ENCODE measurements at regions not wholly inside any gene's neighbourhood (a gene's known extent, or its start where the extent isn't known, plus 50 kb on each side); places are given as distances from the start of the nearest gene placed in this dataset.

DNA sequence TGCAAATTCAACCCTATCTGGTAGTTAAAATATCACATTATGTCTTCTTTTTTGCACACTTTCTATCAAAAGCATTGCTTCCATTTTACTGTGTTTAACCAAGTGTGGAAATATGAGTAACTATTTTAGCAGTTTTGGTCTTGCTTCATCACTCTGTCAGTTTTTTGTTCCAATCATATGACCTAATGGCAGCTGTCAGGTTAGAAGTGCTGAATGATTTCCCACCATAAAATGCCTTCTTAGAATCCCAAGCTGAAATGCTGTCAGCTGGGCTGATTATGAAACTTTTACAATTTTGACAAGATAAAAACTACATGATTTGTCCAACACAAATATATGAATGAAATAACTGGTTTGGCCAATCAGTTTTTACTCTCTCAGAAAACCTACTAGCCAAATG is 1654.6 kb upstream of the RAG2 start:
- no peak for DNase-seq

DNA sequence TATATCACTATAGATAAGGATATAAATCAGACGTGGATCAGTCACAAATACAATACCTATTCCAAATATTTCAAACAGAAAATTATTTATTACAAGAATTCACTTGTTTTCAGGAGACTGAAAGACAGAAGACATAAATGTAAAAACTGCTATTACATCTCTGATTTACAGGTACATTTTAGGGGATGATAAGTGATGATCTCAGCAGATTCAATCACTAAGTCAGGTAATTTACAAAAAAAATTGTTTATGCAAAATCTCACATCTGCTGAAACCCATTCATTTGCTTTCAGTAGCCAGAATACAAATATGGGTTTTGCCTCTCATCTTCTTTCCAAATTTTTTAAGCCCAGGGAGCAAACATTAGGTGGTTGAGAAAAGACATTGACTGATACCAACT is 1648.4 kb upstream of the RAG2 start:
- no peak for DNase-seq

DNA sequence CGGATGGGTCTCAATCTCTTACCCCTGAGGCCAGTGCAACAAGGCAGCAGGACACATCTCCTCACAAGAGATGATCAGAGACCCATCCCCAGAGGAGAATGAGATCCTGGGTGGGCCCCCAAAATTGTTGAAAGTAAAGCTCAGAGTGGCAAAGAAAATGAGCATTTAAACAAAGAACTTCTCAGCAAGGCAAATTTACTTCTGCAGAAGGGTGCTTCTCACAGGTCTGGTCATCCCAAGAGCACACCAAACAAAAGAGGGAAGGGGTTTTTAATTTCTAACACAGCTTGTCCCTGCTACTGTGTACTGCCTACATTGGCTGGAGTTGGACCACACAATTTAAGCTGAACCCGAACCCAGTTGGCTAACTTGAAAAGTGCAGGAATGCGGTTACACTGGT is 1628.6 kb upstream of the RAG2 start:
- no peak for DNase-seq

DNA sequence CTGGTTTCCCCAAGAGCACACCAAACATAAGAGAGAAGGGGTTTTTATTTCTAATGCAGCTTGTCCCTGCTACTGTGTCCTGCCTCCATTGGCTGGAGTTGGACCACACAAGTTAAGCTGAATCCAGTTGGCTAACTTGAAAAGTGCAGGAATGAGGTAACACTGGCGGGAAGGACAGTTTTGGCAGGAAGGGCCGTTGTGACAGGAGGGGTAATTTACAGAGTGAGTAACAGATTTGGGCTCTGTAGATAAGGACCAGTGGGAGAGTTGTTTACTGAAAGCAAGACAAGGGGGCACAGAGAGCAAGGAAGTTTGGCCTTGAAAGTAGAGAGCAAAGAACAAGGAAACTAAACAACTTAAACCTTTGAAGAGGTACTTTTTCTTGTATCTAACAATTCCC is 1623.3 kb upstream of the RAG2 start:
- DNase-seq: no peak

DNA sequence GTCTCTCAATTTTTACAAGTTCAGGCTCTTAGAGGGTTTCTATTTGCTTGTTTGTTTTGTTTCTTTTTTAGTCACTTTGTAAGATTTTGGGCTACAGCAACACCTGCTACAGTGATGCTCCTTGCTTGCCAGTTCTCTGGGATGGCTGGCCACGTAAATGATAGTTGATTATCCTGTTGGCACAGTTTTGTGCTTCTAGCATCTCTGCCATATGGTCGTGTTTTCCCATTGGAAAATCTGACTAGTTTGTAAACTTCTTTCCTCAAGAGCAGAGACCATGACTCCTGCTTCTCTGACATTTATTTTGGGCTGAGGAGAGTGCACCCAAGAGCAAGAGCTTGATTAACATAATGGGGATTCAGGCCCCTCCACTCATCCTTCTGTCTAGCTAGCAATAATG is 1621.6 kb upstream of the RAG2 start:
- no peak for DNase-seq

DNA sequence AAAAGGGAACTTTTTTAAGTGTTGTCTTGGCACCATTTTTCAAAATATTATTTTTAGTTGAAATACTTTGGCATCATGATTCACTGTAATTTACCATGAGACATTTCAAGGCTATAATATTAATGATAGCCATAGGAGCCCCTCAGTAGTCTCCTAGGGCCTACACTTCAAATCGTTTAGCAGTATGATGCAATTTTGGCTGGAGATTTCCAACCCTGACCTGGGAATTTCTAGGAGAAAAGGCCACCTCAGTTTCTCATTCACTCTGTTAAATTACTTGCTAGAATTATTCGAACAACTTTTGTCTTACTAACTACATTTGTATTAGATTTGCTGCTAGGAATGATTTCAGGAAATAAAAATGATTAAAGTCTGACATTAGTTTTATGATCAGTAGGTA is 1610.9 kb upstream of the RAG2 start:
- DNase-seq: no peak

DNA sequence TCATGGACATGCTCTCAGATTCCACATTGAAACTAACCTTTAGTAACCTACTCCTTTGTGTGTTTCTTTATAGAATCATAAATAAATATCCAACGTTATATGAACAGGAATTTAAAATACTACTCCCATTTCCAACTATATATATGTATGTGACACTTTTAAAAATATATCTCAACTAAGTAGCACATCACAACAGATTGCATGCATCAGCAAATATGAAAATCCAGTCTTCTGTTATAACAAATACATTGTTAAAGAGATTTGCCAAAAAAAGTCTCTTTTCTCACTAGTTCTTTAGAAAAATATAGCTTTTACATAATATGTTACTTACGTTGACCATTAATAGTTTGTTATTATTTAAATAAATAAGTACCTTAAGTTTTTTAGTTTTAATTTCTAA is 1608.6 kb upstream of the RAG2 start:
- no peak for DNase-seq

DNA sequence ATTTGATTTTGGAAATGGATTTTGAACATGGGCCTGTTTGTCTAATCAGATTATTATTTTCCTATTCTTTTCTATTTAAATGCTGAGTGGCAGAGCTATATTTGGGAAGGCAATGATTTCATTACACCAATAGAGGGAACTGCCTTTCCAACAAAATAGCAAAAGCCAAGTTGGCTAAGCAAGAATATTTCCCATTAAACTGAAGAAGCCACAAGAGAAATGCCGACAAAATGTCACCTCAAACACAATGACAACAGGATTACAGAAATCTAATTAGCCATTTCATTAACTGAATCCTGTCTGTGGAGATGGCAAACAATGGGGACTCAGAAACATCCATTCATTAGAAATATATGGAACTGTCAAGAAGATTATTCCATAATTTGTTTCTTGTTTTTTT is 1593.1 kb upstream of the RAG2 start:
- no peak for DNase-seq

DNA sequence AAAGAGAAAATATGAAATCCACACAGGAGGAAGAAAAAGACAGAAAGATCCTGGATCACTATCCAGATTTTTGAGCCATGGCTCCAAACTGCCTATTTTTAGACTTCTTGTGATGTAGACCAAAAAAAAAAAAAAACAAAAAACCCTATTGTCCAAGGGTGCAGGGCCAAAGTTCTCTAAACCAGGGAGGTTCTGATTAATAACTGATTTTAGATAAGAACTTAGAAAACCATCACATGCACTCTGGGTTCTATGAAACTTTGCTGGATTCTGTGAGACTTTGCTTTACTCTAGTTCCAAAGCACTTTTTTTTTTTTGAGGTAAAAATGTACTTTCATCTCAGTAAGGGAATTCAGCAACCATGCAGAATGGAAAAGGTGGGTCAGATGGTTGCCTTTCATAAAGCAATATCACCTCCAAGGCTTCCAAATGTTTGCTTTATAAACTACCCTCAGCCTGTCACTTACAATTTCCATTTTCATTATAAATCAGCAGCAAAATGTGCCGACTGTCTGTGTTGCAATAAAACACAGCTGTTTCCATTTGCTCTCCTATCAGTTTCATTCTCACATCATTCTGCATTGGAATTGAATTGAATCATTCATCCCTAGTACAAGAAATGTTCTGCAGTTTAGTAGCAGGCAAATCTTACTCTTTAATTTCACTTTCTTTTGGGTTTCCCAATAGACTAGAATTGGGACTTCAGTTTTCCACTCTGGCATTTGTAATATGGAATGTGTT is 1584.3 kb upstream of the RAG2 start:
- DNase-seq: no peak

DNA sequence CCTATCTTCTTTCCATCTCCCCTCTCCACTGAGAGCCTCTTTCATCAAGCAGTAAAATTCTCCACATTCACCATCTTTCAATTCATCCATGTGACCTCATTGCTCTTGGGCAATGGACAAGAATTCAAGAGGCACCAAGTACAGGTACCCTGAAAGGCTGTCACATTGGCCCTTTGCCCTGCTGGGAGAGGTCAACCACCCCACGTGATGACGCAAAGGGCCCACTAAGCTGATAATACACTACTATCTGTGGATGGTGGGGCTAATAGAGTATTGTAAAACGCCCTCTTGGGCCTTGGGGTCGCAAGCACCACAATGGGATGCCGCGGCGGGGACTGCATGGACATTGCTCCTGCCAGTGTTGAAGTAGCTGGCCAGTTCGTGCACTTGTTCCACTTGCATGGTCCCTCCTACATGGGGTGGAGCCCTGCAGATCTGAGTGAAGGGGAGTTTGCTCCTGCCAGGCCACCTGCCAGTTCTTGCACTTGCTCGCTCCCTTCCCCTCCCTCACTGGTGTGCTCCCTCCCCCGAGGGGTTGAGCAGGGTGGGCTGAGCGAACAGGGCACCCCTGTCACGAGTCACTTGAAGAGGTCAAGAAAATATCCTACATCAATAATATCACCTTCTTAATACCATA is 1578.8 kb upstream of the RAG2 start:
- DNase-seq: no peak

DNA sequence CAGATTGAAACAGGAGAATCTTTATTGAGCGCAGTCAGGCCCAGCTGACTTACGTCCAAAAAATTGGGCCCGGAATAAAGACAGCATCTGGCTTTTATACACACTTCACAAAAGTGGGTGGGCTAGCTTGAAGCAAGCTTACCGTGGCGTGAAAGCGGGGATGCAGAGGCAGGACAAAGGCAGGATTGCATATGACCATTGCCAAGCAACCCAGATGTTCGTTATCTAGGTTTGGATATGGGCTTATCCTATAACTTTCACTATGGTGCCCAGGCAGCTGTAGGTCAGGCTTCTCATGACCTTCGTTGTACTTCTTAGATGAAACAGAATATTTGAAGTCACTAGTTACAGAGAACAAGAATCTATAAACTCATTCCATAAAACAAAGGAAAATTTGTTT is 1575.6 kb upstream of the RAG2 start:
- no peak for DNase-seq

DNA sequence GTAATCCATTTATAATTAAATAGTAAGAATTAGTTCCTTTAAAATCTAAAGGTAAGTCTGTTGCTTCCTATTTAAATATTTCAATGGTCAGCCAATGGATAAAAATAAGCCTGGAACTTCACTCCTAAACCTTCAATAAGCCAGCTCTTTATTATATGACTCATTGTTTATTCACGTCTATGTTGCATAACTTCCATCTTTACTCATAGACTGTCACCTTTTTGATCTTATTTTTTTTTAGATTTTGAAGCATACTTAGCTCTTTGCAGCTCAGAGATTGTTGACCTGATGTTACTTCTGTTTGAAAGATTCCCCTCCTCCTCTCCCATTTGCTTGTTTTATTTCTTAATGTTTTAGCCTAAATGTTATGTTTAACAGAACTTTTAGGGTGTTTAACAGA is 1571.2 kb upstream of the RAG2 start:
- DNase-seq: no peak

DNA sequence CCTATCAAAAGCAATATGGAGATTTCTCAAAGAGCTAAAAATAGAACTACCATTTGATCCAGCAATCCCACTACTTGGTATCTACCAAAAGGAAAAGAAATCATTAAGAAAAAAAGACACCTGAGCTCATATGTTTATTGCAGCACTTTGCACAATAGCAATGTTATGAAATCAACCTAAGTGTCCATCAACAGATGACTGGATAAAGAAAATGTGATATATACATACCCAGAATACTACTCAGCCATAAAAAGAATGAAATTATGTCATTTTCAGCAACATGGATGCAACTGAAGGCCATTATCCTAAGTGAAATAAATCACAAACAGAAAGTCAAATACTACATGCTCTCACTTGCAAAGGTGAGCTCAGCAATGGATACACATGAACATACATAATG is 1565.5 kb upstream of the RAG2 start:
- DNase-seq: no peak

DNA sequence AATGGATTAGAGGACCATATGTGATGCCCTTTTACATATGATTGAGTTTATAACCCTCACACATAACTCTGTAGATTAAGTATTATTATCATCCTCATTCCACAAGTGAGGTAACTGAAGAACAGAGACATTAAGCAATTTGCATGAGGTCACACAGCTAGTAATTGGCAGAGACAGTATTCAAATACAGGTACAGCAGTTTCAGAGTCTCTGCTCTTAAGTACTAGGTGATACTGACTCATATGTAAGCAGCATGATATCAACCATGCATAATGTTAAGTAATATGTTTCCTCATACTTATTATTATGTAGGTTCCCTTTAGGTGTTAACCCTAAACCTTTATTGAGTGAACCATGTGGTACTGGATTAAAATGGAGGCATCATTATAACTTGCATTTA is 1562.4 kb upstream of the RAG2 start:
- DNase-seq: no peak

DNA sequence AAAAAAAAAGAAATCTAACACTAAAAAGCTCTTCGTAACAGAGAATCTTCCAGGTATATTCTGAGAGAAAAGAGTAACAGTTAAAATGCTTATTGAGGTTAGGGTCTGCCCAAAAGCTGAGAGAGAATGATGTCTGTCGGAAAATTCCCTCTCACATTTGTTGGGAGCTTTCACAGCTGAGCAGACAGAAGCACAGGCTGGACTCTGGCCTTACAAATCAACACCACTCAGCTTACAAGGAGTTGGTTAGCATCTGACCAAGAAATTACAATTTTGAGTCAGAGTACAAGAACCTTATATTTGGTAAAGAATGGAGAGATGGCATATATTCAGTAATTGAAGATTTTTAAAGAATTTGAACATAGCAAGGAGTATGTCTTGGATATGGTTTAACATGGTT is 1561.0 kb upstream of the RAG2 start:
- DNase-seq: no peak

DNA sequence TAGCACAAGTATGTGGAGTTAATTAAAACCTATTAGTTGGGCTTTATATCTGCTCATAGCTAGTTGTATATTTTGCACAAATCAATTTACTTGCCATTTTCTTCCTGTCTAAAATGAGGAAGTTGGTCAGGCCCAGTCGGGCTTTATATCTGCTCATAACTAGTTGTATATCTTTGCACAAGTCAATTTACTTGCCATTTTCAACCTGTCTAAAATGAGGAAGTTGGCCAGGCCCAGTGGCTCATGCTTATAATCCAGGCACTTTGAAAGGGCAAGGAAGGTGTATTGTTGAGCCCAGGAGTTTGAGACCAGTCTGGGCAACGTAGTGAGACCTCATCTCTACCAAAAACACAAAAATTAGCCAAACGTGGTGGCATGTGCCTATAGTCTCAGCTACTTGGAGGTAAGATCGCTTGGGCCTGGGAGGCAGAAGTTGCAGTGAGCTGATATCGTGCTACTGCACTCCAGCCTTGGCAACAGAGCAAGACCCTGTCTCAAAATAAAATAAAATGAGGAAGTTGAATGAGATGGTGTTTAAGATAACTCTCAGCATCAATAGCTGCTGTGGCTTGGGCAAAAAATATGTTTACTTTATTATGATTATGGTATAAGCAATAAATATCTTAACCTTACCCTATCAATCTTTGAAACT is 1558.6 kb upstream of the RAG2 start:
- no peak for DNase-seq

DNA sequence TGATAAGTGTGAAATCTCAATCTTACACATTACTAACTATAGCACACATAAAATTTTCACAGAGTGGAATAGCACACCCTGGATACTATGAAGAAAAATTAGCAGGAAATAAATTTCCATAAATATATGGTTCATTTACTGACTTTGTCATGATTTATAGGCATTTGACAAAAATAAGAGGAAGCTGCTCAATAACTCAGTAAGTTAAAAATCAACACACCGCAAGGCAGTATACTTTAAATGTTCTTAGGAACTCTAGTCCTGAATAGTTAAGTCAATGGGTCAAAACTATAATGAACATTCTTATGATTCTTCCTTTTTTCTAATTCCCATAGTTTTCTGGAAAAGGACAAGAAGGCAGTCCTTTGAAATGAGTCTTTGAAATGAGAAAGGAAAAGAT is 1557.8 kb upstream of the RAG2 start:
- DNase-seq: no peak

DNA sequence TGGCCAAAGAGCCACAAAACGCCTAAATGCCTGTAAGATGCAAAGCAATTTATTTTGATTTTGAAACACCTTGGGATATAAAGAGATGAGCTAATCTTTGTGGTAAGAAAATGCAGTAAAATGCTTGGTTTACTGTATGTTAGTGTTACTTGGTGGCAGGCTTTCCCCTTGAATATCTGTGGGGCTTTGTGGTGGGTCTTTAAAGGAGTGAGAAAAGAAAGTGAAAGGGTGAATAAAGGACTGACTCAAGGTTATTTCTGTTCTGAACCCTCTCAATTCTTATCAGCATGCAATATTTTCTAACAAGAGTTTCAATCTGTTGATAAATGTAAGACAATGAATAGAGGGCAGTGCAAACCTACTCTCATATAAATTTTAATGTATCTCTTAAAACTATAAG is 1555.9 kb upstream of the RAG2 start:
- DNase-seq: no peak

DNA sequence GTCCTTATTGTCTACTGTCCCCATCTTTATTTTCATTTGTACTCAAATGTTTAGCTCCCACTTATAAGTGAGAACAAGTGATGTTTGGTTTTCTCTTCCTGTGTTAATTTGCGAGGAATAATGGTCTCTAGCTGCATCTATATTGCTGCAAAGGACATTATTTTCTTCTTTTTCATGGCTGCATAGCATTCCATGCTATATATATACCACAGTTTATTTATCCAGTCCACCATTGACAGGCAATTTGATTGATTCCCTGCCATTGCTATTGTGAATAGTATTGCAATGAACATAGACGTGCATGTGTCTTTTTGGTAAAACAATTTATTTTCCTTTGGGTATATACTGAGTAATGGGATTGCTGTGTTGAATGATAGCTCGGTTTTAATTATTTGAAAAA is 1545.8 kb upstream of the RAG2 start:
- DNase-seq: no peak

DNA sequence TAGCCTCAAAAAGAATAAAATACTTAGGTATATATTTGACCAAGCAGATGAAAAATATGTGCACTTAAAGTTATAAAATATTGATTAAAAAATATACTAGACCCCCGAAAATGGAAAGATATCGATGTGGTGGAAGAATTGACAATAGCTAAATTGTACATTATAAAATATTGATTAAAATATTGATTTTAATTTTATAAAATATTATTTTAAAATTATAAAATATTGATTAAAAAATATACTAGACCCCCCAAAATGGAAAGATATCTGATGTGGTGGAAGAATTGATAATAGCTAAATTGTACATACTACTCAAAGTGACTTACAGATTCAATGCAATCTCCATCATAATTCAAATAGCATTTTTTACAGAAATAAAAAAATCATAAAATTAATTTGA is 1540.9 kb upstream of the RAG2 start:
- no peak for DNase-seq

DNA sequence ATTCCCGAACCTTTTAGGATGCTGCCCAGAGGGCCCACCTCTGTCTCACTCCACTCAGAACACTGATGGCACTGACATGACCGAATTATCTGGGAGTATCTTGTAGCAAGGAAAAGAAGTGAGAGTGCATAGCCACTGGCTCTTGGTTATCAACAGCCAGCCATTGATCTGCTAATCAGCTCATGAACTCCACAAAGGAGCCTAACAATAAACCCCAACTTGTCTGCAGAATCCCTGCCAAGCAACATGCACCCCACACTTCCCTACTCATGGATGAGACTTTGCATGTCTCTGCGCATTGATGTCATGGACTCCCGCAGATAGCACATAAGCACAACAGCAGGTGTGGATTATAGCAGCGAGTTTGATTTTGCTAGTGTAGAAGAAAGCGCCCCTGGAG is 1538.9 kb upstream of the RAG2 start:
- no peak for DNase-seq

DNA sequence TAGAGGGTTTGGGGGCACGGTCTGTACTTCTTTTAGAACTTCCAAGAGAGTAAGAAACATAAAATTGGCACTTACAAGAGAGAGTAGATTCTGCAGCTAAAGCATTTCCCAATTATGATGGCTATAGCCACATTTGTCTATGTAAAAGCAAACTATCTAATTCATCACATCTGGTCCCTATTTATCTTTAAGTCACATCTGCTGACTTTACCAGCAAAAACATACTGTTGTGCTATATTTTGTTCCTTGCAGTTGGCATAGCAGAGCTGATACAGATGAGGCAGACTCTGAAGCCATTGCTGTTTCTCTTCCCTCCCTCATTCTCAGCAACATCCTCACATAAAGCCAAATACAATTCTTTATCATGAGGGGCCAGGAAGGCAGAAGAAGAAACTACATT is 1533.5 kb upstream of the RAG2 start:
- no peak for DNase-seq

DNA sequence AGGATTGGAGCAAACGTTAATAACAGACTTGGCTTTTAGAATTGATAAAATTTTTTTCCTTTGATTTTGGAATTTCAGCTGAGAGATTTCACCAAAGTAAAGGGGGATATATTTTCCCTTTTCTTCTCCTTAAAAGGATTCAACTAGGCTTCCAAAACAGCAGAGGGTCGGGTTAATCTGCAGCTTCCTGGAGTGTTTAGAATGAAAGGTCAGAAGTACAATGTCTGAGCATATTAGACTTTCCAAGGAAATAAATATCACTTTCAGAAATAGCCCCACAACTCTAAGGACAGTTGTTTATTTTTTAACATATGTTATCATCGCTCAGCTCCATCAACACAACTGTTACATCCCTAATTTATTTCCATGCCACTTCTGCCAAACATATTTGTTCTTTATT is 1532.9 kb upstream of the RAG2 start:
- DNase-seq: no peak

DNA sequence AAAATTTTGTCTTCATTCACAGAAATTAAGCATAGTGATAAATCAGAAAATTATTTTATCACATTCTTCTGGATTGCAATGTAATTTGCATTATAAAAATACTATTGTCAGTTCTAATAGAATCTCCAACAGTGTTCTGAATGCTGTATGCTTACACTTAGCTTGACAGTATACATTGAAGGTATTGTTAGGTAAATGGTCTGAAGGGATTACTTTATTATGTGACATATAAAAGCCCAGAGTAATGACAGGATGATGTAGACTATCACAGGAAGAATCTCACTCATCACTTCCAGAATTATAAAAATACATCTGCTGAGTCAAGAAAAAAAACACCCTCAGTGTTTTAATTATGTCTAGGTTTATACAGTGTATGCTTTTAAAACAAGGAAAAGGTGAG is 1532.5 kb upstream of the RAG2 start:
- no peak for DNase-seq

DNA sequence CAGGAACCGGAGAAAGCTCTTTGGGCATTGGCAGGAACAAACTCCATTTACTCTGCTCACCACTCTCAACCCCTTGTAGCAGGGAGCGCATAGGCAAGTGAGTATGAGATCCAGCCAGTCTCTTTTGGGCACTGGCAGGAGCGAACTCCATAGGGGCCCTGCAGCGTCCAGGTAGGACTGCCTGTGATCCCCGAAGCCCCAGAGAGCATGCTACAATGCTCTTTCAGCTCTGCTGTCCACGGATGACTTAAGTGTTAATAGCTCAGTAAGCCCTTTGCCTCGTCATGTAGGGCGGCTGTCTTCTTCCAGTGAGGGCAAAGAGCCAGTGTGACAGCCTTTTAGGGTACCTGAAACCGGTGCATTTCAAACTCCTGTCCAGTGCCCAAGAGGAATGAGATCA is 1525.6 kb upstream of the RAG2 start:
- no peak for DNase-seq

Measured in activated CD4-positive, alpha-beta T cell treated with anti-CD3 and anti-CD28 coated beads for 48 hours (primary cell).